ENCODE measurements at regions not wholly inside any gene's neighbourhood (a gene's known extent, or its start where the extent isn't known, plus 50 kb on each side); places are given as distances from the start of the nearest gene placed in this dataset.

DNA sequence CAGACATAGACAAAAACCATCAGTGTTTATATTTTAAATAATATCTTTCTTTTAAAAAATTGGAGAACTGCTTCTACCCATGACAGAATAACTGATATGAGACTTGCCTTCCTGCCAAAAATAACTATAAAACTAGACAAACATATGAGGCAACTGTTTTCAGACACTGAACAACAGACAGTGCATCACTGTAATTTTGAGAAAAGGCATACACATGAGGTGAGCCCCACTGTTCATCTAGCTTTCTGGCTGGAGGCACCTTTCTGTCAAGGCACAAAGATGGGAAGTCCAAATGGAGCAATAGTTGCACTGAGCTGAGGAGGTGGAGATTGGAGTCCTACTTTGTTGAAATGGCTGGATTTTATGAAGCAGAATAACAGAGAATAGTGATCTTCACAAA is 71.9 kb upstream of the ZNF507 start:
- CTCF ChIA-PET (ENCODE audit: low intra/inter-chr PET ratio, low total read pairs): no interaction called here
- no peak for FAIRE-seq
- H3K9me3 ChIP-seq (ENCODE audit: low read length): no peaks in the 10 kb centered on the region
- H3K4me3 ChIP-seq (replicated peaks in 1 of 3; ENCODE audit: insufficient read depth in 1 of 3, low read depth in 2 of 3, low read length in 3 of 3): no peak overlapping the region
- H3K4me2 ChIP-seq (ENCODE audit: low read depth, low read length): no peak overlapping the region
- in situ Hi-C loops (cut with HindIII; ENCODE audit: extremely low pct_ligation_motif_present, low pct_unique_long_range_greater_than_20kb): no loop called here
- H3K36me3 ChIP-seq (replicated peaks in 1 of 2; ENCODE audit: control insufficient read depth in 1 of 2, insufficient read depth in 2 of 2, low read length in 2 of 2): no peaks in the 10 kb centered on the region
- H3K27ac ChIP-seq (ENCODE audit: extremely low read length, insufficient read depth, low read length): no peak overlapping the region
- BruUV-seq (replicated peaks): no TSS peak
- no peak for DNase-seq (ENCODE audit: low spot score)
- H3K9ac ChIP-seq (ENCODE audit: insufficient read depth, low read depth, low read length): no peak overlapping the region
- POLR2A ChIA-PET: no interaction called here
- intact Hi-C loops (cut with micrococcal nuclease; ENCODE audit: unreplicated experiment): no loop called here
- H2AFZ ChIP-seq (ENCODE audit: low read length): no peak overlapping the region
- H3K27me3 ChIP-seq (ENCODE audit: control insufficient read depth in 1 of 2, insufficient read depth in 2 of 2, low read length in 2 of 2): peaks cover 2 to 5% of the 10 kb centered on the region in 2 experiments; a peak in 1 of 5 replicates
- ATAC-seq: no peak
- H4K20me1 ChIP-seq (ENCODE audit: insufficient read depth, low read length): no peaks in the 10 kb centered on the region
- H3K79me2 ChIP-seq (ENCODE audit: insufficient read depth, low read length): no peaks in the 10 kb centered on the region
- no peaks in the 10 kb centered on the region for H3K4me1 ChIP-seq (ENCODE audit: insufficient read depth, low read length)
- no peak for TF ChIP-seq KDM5B (CRISPR knock-in tag; IDR thresholded peaks at IDR 0.05; ENCODE audit: borderline replicate concordance)
- no peak for TF ChIP-seq KAT8 (CRISPR knock-in tag; IDR thresholded peaks at IDR 0.05)
- TF ChIP-seq, protein P1, sequence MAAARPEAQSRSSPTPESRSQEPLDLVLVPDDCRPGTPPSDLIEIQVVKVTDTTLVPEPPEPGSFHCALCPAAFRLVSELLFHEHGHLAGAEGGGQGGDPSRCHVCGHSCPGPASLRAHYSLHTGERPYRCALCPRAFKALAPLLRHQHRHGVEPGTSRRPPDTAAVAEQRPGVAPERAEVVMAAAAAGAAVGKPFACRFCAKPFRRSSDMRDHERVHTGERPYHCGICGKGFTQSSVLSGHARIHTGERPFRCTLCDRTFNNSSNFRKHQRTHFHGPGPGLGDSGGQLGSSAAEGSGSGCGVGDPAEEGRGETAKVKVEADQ (CRISPR knock-in tag; IDR thresholded peaks at IDR 0.05; ENCODE audit: borderline replicate concordance): no peak
- no peak for TF ChIP-seq DR1 (CRISPR knock-in tag; IDR thresholded peaks at IDR 0.05)
- TF ChIP-seq, protein P2, sequence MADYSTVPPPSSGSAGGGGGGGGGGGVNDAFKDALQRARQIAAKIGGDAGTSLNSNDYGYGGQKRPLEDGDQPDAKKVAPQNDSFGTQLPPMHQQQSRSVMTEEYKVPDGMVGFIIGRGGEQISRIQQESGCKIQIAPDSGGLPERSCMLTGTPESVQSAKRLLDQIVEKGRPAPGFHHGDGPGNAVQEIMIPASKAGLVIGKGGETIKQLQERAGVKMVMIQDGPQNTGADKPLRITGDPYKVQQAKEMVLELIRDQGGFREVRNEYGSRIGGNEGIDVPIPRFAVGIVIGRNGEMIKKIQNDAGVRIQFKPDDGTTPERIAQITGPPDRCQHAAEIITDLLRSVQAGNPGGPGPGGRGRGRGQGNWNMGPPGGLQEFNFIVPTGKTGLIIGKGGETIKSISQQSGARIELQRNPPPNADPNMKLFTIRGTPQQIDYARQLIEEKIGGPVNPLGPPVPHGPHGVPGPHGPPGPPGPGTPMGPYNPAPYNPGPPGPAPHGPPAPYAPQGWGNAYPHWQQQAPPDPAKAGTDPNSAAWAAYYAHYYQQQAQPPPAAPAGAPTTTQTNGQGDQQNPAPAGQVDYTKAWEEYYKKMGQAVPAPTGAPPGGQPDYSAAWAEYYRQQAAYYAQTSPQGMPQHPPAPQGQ (CRISPR knock-in tag; IDR thresholded peaks at IDR 0.05; ENCODE audit: borderline replicate concordance): no peak
- no peak for TF ChIP-seq RFX3 (CRISPR knock-in tag; IDR thresholded peaks at IDR 0.05)
- no peak for TF ChIP-seq MAZ (IDR thresholded peaks at IDR 0.05; ENCODE audit: borderline replicate concordance, low read depth, low read length)
- no peak for TF ChIP-seq MAZ (CRISPR knock-in tag; IDR thresholded peaks at IDR 0.05; ENCODE audit: low read depth)
- TF ChIP-seq TARDBP (CRISPR knock-in tag; IDR thresholded peaks at IDR 0.05): no peak
- TF ChIP-seq, protein P3, sequence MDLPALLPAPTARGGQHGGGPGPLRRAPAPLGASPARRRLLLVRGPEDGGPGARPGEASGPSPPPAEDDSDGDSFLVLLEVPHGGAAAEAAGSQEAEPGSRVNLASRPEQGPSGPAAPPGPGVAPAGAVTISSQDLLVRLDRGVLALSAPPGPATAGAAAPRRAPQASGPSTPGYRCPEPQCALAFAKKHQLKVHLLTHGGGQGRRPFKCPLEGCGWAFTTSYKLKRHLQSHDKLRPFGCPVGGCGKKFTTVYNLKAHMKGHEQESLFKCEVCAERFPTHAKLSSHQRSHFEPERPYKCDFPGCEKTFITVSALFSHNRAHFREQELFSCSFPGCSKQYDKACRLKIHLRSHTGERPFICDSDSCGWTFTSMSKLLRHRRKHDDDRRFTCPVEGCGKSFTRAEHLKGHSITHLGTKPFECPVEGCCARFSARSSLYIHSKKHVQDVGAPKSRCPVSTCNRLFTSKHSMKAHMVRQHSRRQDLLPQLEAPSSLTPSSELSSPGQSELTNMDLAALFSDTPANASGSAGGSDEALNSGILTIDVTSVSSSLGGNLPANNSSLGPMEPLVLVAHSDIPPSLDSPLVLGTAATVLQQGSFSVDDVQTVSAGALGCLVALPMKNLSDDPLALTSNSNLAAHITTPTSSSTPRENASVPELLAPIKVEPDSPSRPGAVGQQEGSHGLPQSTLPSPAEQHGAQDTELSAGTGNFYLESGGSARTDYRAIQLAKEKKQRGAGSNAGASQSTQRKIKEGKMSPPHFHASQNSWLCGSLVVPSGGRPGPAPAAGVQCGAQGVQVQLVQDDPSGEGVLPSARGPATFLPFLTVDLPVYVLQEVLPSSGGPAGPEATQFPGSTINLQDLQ (CRISPR knock-in tag; IDR thresholded peaks at IDR 0.05): no peak
- no peak for TF ChIP-seq HOXA7 (CRISPR knock-in tag; IDR thresholded peaks at IDR 0.05)
- TF ChIP-seq, protein P4, sequence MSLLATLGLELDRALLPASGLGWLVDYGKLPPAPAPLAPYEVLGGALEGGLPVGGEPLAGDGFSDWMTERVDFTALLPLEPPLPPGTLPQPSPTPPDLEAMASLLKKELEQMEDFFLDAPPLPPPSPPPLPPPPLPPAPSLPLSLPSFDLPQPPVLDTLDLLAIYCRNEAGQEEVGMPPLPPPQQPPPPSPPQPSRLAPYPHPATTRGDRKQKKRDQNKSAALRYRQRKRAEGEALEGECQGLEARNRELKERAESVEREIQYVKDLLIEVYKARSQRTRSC (CRISPR knock-in tag; IDR thresholded peaks at IDR 0.05; ENCODE audit: low read depth): no peak
- TF ChIP-seq, protein P5, sequence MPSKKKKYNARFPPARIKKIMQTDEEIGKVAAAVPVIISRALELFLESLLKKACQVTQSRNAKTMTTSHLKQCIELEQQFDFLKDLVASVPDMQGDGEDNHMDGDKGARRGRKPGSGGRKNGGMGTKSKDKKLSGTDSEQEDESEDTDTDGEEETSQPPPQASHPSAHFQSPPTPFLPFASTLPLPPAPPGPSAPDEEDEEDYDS (CRISPR knock-in tag; IDR thresholded peaks at IDR 0.05): no peak
- no peak for TF ChIP-seq BRD4 (CRISPR knock-in tag; IDR thresholded peaks at IDR 0.05)
- TF ChIP-seq ZNF232 (CRISPR knock-in tag; IDR thresholded peaks at IDR 0.05; ENCODE audit: borderline replicate concordance): no peak
- no peak for TF ChIP-seq ZNF546 (CRISPR knock-in tag; conservative IDR thresholded peaks at IDR 0.05)
- no peak for TF ChIP-seq ETV6 (CRISPR knock-in tag; conservative IDR thresholded peaks at IDR 0.05)
- TF ChIP-seq, protein P6, sequence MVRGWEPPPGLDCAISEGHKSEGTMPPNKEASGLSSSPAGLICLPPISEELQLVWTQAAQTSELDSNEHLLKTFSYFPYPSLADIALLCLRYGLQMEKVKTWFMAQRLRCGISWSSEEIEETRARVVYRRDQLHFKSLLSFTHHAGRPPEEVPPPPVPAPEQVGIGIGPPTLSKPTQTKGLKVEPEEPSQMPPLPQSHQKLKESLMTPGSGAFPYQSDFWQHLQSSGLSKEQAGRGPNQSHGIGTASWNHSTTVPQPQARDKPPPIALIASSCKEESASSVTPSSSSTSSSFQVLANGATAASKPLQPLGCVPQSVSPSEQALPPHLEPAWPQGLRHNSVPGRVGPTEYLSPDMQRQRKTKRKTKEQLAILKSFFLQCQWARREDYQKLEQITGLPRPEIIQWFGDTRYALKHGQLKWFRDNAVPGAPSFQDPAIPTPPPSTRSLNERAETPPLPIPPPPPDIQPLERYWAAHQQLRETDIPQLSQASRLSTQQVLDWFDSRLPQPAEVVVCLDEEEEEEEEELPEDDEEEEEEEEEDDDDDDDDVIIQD (CRISPR knock-in tag; IDR thresholded peaks at IDR 0.05; ENCODE audit: low read depth): no peak
- TF ChIP-seq ZNF589 (CRISPR knock-in tag; conservative IDR thresholded peaks at IDR 0.05): no peak

Measured in HepG2 (cell line).